GM23338 (cell line): ENCODE measurements at regions not wholly inside any gene's neighbourhood (a gene's known extent, or its start where the extent isn't known, plus 50 kb on each side); places are given as distances from the start of the nearest gene placed in this dataset.

Source experiments
- CREB1 ChIP-seq: fragments of 250-450 bp; sonication (Bioruptor Pico); IDR thresholded peaks from 2 replicates; pipeline ENCODE4 v1.5.0; 2020; ENCODE audit warnings: low read depth, mild to moderate bottlenecking, moderate library complexity
- CTCF ChIP-seq, 2 experiments: fragments of 200-600 bp in 1 of 2; sonication (generic) in 1 of 2; conservative IDR thresholded peaks; 2 replicates each; pipeline versions ENCODE4 v1.5.1 to v1.6.1; 2016 to 2017; ENCODE audit warnings: antibody characterized with exemption in 2 of 2, low read depth in 2 of 2, mild to moderate bottlenecking in 2 of 2, moderate library complexity in 1 of 2
- EZH2 ChIP-seq: fragments of 200-600 bp; sonication (generic); IDR thresholded peaks from one replicate; pipeline ENCODE4 v1.8.0; 2017; ENCODE audit warnings: antibody characterized with exemption, mild to moderate bottlenecking, low read depth; ENCODE audit not compliant: unreplicated experiment
- EZH2phosphoT487 ChIP-seq: fragments of 200-600 bp; sonication (generic); IDR thresholded peaks from one replicate; pipeline ENCODE4 v1.8.1; 2018; ENCODE audit warnings: antibody characterized with exemption; ENCODE audit not compliant: unreplicated experiment
- JUNB ChIP-seq: IDR thresholded peaks from one replicate; pipeline ENCODE4 v1.6.1; 2016; ENCODE audit warnings: antibody characterized with exemption; ENCODE audit not compliant: unreplicated experiment
- POLR2AphosphoS5 ChIP-seq: IDR thresholded peaks from 2 replicates; pipeline ENCODE4 v1.6.1; 2016; ENCODE audit warnings: antibody characterized with exemption, low read depth
- REST ChIP-seq: IDR thresholded peaks from one replicate; pipeline ENCODE4 v1.6.1; 2018; ENCODE audit warnings: antibody characterized with exemption; ENCODE audit not compliant: unreplicated experiment
- STAT1 ChIP-seq: IDR thresholded peaks from one replicate; pipeline ENCODE4 v1.6.1; 2016; ENCODE audit warnings: antibody characterized with exemption; ENCODE audit not compliant: unreplicated experiment
- ZNF114 ChIP-seq: fragments of 250-450 bp; sonication (Bioruptor Pico); IDR thresholded peaks from 2 replicates; pipeline ENCODE4 v1.5.0; 2020; ENCODE audit warnings: mild to moderate bottlenecking, moderate library complexity

- TF ChIP-seq CTCF (conservative IDR thresholded peaks at IDR 0.05; ENCODE audit: low read depth in 2 of 2) (no peak), EZH2phosphoT487 (no peak), REST (no peak), POLR2AphosphoS5 (no peak), STAT1 (no peak), EZH2 (no peak), ZNF114 (CRISPR knock-in tag) (no peak), JUNB (no peak), CREB1 (CRISPR knock-in tag) (no peak)
These were observed 129.8 kb downstream of the TPBG start for GRCh38 chr6:82493467-82493866.
